Stomach smooth muscle (tissue), 2 donors: ENCODE measurements at regions not wholly inside any gene's neighbourhood (a gene's known extent, or its start where the extent isn't known, plus 50 kb on each side); places are given as distances from the start of the nearest gene placed in this dataset.

Experiments
- H3K27ac ChIP-seq: one replicate; pipeline ENCODE4 v1.7.0; 2013; ENCODE audit warnings: mild to moderate bottlenecking, low read length, inconsistent platforms
- H3K27me3 ChIP-seq, 2 donors: one replicate each; pipeline ENCODE4 v1.7.0; 2013; ENCODE audit warnings: low read length in 2 of 2; ENCODE audit not compliant: insufficient read depth in 2 of 2, control insufficient read depth in 1 of 2
- H3K36me3 ChIP-seq, 2 donors: one replicate each; pipeline ENCODE4 v1.7.0; 2013; ENCODE audit warnings: low read length in 2 of 2; ENCODE audit not compliant: control insufficient read depth in 2 of 2, insufficient read depth in 2 of 2
- H3K4me1 ChIP-seq: one replicate; pipeline ENCODE4 v1.7.0; 2013; ENCODE audit warnings: low read length; ENCODE audit not compliant: control insufficient read depth, insufficient read depth
- H3K4me3 ChIP-seq, 2 donors: one replicate each; pipeline ENCODE4 v1.7.0; 2013; ENCODE audit warnings: low read length in 2 of 2
- H3K9ac ChIP-seq, 2 donors: one replicate each; pipeline ENCODE4 v1.7.0; 2013; ENCODE audit warnings: low read length in 2 of 2, mild to moderate bottlenecking in 1 of 2
- H3K9me3 ChIP-seq, 2 donors: one replicate each; pipeline ENCODE4 v1.7.0; 2013; ENCODE audit warnings: low read length in 2 of 2; ENCODE audit not compliant: control insufficient read depth in 2 of 2
- donor health status: healthy.
- donor health status: Pancreatic carcinoma.

- Histone ChIP-seq H3K9ac (no peak overlapping the region), H3K27me3 (no peaks in the 10 kb centered on the region), H3K36me3 (no peaks in the 10 kb centered on the region), H3K27ac (no peak overlapping the region), H3K4me1 (no peaks in the 10 kb centered on the region), H3K9me3 (no peaks in the 10 kb centered on the region), H3K4me3 (no peak overlapping the region)
Observed at GRCh38 chr1:66439031-66439740, 94.8 kb upstream of the SGIP1 start.

DNA sequence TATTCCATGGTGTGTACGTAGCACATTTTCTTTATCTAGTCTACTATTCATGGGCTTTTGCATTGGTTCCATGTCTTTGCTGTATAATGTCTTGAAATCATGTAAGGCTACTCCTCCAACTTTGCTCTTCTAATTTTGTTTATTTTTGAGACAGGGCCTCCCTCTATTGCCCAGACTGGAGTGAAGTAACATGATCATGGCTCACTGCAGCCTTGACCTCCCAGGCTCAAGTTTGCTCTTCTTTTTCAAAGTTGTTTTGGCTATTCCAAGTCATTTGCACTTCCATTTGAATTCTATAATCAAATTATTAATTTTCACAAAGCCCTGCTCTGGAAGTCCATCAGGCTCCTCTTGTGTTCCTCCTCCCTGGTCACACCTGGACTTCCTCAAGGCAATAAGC, 90.2 kb upstream of the SGIP1 start:
- Histone ChIP-seq H3K9ac (no peak overlapping the region), H3K27me3 (no peaks in the 10 kb centered on the region), H3K4me1 (peaks cover 5% of the 10 kb centered on the region), H3K27ac (no peak overlapping the region), H3K4me3 (no peak overlapping the region), H3K36me3 (no peaks in the 10 kb centered on the region), H3K9me3 (no peaks in the 10 kb centered on the region)

- no peak overlapping the region for H3K9ac ChIP-seq
- H3K4me1 ChIP-seq, result peaks cover 5% of the 10 kb centered on the region
- no peak overlapping the region for H3K27ac ChIP-seq
- H3K27me3 ChIP-seq, result no peaks in the 10 kb centered on the region
- no peak overlapping the region for H3K4me3 ChIP-seq
- no peaks in the 10 kb centered on the region for H3K36me3 ChIP-seq
- H3K9me3 ChIP-seq, result no peaks in the 10 kb centered on the region
Observed at GRCh38 chr1:66444438-66445265, 89.3 kb upstream of the SGIP1 start.

GRCh38 chr1:66445492-66446181, 88.3 kb upstream of the SGIP1 start:
- H3K27ac ChIP-seq, result peak overlapping the region; percentile 26
- H3K9ac ChIP-seq, result no peak overlapping the region
- peaks cover 5% of the 10 kb centered on the region for H3K4me1 ChIP-seq
- no peaks in the 10 kb centered on the region for H3K9me3 ChIP-seq
- no peaks in the 10 kb centered on the region for H3K36me3 ChIP-seq
- no peak overlapping the region for H3K4me3 ChIP-seq
- H3K27me3 ChIP-seq, result no peaks in the 10 kb centered on the region

- Histone ChIP-seq H3K27ac (no peak overlapping the region), H3K9ac (no peak overlapping the region), H3K9me3 (no peaks in the 10 kb centered on the region), H3K36me3 (no peaks in the 10 kb centered on the region), H3K4me3 (no peak overlapping the region), H3K27me3 (no peaks in the 10 kb centered on the region), H3K4me1 (peaks cover 5% of the 10 kb centered on the region)
Observed at GRCh38 chr1:66446261-66447001, 87.5 kb upstream of the SGIP1 start.

DNA sequence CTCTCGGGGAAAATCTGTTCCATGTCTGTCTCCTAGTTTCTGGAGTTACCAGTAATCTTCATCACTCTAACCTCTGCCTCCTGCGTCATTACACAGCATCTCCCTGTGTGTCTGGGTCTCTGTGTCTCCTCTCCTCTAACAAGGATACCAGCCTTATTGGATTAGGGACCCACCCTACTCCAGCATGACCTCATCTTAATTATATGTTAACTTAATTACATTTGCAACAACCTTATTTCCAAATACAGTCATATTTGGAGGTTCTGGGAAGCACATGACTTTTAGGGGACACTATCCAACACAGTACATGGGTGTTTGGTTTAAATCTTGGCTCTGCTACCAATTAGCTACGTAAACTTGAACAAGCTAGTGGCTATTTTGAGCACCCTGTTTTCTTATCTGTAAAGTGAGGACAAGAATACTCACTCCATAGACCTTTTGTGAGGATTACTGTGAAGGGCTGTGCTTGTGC, 83.9 kb upstream of the SGIP1 start:
- Histone ChIP-seq H3K9me3 (no peaks in the 10 kb centered on the region), H3K27ac (peak overlapping the region; percentile 81), H3K4me3 (peak overlapping the region in 1 of 2 donors; percentile 4)

GRCh38 chr1:66450847-66451246, 83.1 kb upstream of the SGIP1 start:
- H3K4me3 ChIP-seq, result no peak overlapping the region
- peak overlapping the region; percentile 81 for H3K27ac ChIP-seq
- no peak overlapping the region for H3K9ac ChIP-seq
- H3K9me3 ChIP-seq, result no peaks in the 10 kb centered on the region
- H3K4me1 ChIP-seq, result peaks cover 2% of the 10 kb centered on the region
- no peaks in the 10 kb centered on the region for H3K36me3 ChIP-seq
- H3K27me3 ChIP-seq, result no peaks in the 10 kb centered on the region

More for the DNA sequence above, 83.9 kb upstream of the SGIP1 start:
- H3K4me1 ChIP-seq, result peaks cover 5% of the 10 kb centered on the region
- H3K27me3 ChIP-seq, result no peaks in the 10 kb centered on the region
- peak overlapping the region; percentile 2 to 39 for H3K9ac ChIP-seq
- H3K36me3 ChIP-seq, result no peaks in the 10 kb centered on the region

GRCh38 chr1:66452162-66452561, 81.8 kb upstream of the SGIP1 start:
- Histone ChIP-seq H3K9ac (no peak overlapping the region), H3K4me1 (no peaks in the 10 kb centered on the region), H3K27me3 (no peaks in the 10 kb centered on the region)

DNA sequence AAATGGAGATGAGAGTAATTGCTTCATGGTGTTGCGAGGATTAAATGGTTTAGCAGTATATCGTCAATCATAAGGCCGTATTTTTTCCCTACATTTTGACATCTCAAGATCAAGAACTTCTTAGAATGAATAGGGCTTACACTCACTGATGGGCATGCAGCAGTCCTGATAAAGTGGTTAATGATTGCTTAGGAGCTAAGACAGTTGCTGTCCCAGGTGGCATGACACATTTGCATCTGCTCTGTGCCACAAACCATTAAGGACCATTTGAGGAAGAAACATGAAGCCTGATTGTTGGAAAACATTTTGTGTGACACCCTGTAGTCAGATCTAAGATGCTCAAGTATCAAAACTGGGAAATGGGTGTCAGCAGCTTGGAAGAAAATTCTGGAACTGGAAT, 81.0 kb upstream of the SGIP1 start:
- Histone ChIP-seq H3K4me1 (no peaks in the 10 kb centered on the region), H3K27me3 (no peaks in the 10 kb centered on the region), H3K36me3 (no peaks in the 10 kb centered on the region), H3K9ac (no peak overlapping the region), H3K4me3 (no peak overlapping the region), H3K9me3 (no peaks in the 10 kb centered on the region), H3K27ac (no peak overlapping the region)

More at GRCh38 chr1:66452162-66452561, 81.8 kb upstream of the SGIP1 start:
- Histone ChIP-seq H3K27ac (no peak overlapping the region), H3K36me3 (no peaks in the 10 kb centered on the region), H3K4me3 (no peak overlapping the region), H3K9me3 (no peaks in the 10 kb centered on the region)

- no peaks in the 10 kb centered on the region for H3K27me3 ChIP-seq
- no peak overlapping the region for H3K9ac ChIP-seq
- no peaks in the 10 kb centered on the region for H3K36me3 ChIP-seq
- H3K4me1 ChIP-seq, result no peaks in the 10 kb centered on the region
- no peak overlapping the region for H3K4me3 ChIP-seq
- no peak overlapping the region for H3K27ac ChIP-seq
- H3K9me3 ChIP-seq, result no peaks in the 10 kb centered on the region
Observed at GRCh38 chr1:66455446-66455845, 78.5 kb upstream of the SGIP1 start.
